ENCODE measurements at regions not wholly inside any gene's neighbourhood (a gene's known extent, or its start where the extent isn't known, plus 50 kb on each side); places are given as distances from the start of the nearest gene placed in this dataset.

DNA sequence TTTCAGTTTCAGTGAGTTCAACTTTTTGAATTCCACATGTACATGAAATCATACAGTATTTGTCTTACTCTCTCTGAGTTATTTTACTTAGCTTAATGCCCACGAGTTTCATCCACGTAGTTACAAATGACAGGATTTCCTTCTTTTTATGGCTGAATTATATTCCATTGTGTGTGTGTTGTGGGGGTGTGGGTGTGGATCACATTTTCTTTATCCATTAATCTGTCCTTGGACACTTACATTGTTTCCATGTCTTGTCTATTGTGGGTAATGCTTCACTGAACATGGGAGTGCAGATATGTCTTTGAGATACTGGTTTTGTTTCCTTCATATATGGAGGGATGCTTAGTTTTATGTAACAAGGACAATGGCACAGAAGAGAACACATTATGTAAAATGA, 63.5 kb upstream of the TMTC1 start:
- TF ChIP-seq, protein P1, sequence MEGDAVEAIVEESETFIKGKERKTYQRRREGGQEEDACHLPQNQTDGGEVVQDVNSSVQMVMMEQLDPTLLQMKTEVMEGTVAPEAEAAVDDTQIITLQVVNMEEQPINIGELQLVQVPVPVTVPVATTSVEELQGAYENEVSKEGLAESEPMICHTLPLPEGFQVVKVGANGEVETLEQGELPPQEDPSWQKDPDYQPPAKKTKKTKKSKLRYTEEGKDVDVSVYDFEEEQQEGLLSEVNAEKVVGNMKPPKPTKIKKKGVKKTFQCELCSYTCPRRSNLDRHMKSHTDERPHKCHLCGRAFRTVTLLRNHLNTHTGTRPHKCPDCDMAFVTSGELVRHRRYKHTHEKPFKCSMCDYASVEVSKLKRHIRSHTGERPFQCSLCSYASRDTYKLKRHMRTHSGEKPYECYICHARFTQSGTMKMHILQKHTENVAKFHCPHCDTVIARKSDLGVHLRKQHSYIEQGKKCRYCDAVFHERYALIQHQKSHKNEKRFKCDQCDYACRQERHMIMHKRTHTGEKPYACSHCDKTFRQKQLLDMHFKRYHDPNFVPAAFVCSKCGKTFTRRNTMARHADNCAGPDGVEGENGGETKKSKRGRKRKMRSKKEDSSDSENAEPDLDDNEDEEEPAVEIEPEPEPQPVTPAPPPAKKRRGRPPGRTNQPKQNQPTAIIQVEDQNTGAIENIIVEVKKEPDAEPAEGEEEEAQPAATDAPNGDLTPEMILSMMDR (IDR thresholded peaks at IDR 0.05; ENCODE audit: control insufficient read depth, extremely low read depth, insufficient read depth), result no peak
- no peak overlapping the region for H3K4me3 ChIP-seq (ENCODE audit: low read depth, low read length)
- DNase-seq (ENCODE audit: low read depth), result no peak

DNA sequence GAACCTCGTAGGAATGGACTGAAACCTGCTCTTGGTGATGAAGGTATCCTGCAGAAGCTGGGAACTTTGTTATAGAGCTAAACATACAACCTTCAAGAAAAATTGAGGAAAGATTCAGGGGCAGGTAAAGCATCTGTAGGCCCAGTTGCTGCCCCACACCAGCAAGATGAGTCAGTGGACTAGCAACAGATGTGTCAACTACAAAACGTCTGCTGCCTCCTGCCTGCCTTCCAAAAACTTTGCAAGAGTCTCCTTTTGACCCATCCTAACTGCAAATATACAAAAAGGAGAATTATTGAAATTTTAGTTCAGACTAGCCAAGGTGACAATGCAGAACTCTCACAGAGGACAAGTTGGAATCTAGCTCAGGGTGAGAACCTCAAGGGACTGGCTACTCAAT, 60.9 kb upstream of the TMTC1 start:
- H3K4me3 ChIP-seq (ENCODE audit: low read depth, low read length), result no peak overlapping the region
- DNase-seq (ENCODE audit: low read depth), result no peak
- TF ChIP-seq, protein P1 (IDR thresholded peaks at IDR 0.05; ENCODE audit: control insufficient read depth, extremely low read depth, insufficient read depth), result no peak

DNA sequence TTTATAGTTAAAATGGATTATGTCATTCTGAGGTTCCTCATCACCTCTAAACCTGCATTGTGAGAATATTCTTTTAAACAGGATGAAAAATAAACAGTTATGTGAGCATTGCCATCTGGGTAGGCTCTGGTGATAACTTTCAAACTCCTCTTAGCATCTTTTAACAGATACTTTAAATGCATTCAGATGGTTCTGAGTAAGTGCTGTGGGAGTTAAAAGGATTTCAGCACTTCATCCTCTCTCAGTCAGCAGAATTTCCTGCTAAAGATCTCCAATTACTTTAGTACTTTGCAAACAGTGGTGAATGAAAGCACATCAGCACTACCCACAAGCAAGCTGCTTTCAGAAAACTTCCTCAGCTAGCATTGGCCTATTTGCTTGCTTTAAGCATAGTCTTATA, 59.3 kb upstream of the TMTC1 start:
- H3K4me3 ChIP-seq (ENCODE audit: low read depth, low read length), result no peak overlapping the region
- TF ChIP-seq, protein P1 (IDR thresholded peaks at IDR 0.05; ENCODE audit: control insufficient read depth, extremely low read depth, insufficient read depth), result no peak
- no peak for DNase-seq (ENCODE audit: low read depth)

DNA sequence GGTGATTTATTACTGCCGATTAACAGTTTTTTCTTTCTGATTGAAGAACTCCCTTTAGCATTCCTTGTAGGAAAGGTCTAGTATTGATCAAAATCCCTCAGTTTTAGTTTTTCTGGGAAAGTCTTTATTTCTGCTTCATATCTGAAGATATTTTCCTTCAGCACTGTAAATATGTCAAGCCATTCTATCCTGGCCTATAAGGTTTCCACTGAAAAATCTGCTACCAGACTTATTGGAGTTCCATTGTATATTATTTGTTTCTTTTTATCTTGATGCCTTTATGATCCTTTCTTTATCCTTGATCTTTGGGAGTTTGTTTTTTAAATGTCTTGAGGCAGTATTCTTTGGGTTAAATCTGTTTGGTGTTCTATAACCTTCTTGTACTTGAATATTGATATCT, 55.0 kb upstream of the TMTC1 start:
- H3K4me3 ChIP-seq (ENCODE audit: low read depth, low read length), result no peak overlapping the region
- TF ChIP-seq, protein P1 (IDR thresholded peaks at IDR 0.05; ENCODE audit: control insufficient read depth, extremely low read depth, insufficient read depth), result no peak
- DNase-seq (ENCODE audit: low read depth), result no peak

Data from LNCaP clone FGC (cell line).